GM23338 (cell line): ENCODE measurements at regions not wholly inside any gene's neighbourhood (a gene's known extent, or its start where the extent isn't known, plus 50 kb on each side); places are given as distances from the start of the nearest gene placed in this dataset.

Source experiments
- CREB1 ChIP-seq: fragments of 250-450 bp; sonication (Bioruptor Pico); IDR thresholded peaks from 2 replicates; pipeline ENCODE4 v1.5.0; 2020; ENCODE audit warnings: low read depth, mild to moderate bottlenecking, moderate library complexity
- CTCF ChIP-seq, 2 experiments: fragments of 200-600 bp in 1 of 2; sonication (generic) in 1 of 2; conservative IDR thresholded peaks; 2 replicates each; pipeline versions ENCODE4 v1.5.1 to v1.6.1; 2016 to 2017; ENCODE audit warnings: antibody characterized with exemption in 2 of 2, low read depth in 2 of 2, mild to moderate bottlenecking in 2 of 2, moderate library complexity in 1 of 2
- ETS1 ChIP-seq: IDR thresholded peaks from 2 replicates; pipeline ENCODE4 v1.6.1; 2016; ENCODE audit warnings: antibody characterized with exemption
- EZH2 ChIP-seq: fragments of 200-600 bp; sonication (generic); IDR thresholded peaks from one replicate; pipeline ENCODE4 v1.8.0; 2017; ENCODE audit warnings: antibody characterized with exemption, mild to moderate bottlenecking, low read depth; ENCODE audit not compliant: unreplicated experiment
- EZH2phosphoT487 ChIP-seq: fragments of 200-600 bp; sonication (generic); IDR thresholded peaks from one replicate; pipeline ENCODE4 v1.8.1; 2018; ENCODE audit warnings: antibody characterized with exemption; ENCODE audit not compliant: unreplicated experiment
- JUNB ChIP-seq: IDR thresholded peaks from one replicate; pipeline ENCODE4 v1.6.1; 2016; ENCODE audit warnings: antibody characterized with exemption; ENCODE audit not compliant: unreplicated experiment
- NANOG ChIP-seq: IDR thresholded peaks from 2 replicates; pipeline ENCODE4 v1.6.1; 2016; ENCODE audit warnings: antibody characterized with exemption, borderline replicate concordance
- POLR2AphosphoS5 ChIP-seq: IDR thresholded peaks from 2 replicates; pipeline ENCODE4 v1.6.1; 2016; ENCODE audit warnings: antibody characterized with exemption, low read depth
- REST ChIP-seq: IDR thresholded peaks from one replicate; pipeline ENCODE4 v1.6.1; 2018; ENCODE audit warnings: antibody characterized with exemption; ENCODE audit not compliant: unreplicated experiment
- STAT1 ChIP-seq: IDR thresholded peaks from one replicate; pipeline ENCODE4 v1.6.1; 2016; ENCODE audit warnings: antibody characterized with exemption; ENCODE audit not compliant: unreplicated experiment
- ZNF114 ChIP-seq: fragments of 250-450 bp; sonication (Bioruptor Pico); IDR thresholded peaks from 2 replicates; pipeline ENCODE4 v1.5.0; 2020; ENCODE audit warnings: mild to moderate bottlenecking, moderate library complexity
- ZNF331 ChIP-seq: fragments of 250-450 bp; sonication (Bioruptor Pico); IDR thresholded peaks from 2 replicates; pipeline ENCODE4 v1.5.0; 2020; ENCODE audit warnings: low read depth, mild to moderate bottlenecking, moderate library complexity
- ZNF462 ChIP-seq: fragments of 250-450 bp; sonication (Bioruptor Pico); IDR thresholded peaks from 2 replicates; pipeline ENCODE4 v1.5.0; 2020; ENCODE audit warnings: mild to moderate bottlenecking, moderate library complexity

- no peak for TF ChIP-seq CTCF (conservative IDR thresholded peaks at IDR 0.05; ENCODE audit: low read depth in 2 of 2)
- no peak for TF ChIP-seq EZH2phosphoT487
- no peak for TF ChIP-seq EZH2
- no peak for TF ChIP-seq POLR2AphosphoS5
- TF ChIP-seq JUNB: no peak
- no peak for TF ChIP-seq ETS1
- TF ChIP-seq CREB1 (CRISPR knock-in tag): no peak
- TF ChIP-seq REST: no peak
- TF ChIP-seq ZNF114 (CRISPR knock-in tag): no peak
- no peak for TF ChIP-seq ZNF331 (CRISPR knock-in tag)
- TF ChIP-seq STAT1: no peak
- TF ChIP-seq NANOG: no peak
- TF ChIP-seq ZNF462 (CRISPR knock-in tag): no peak
Observed at GRCh38 chr1:58123051-58123450, 423.5 kb downstream of the OMA1 start.
